ENCODE measurements at regions not wholly inside any gene's neighbourhood (a gene's known extent, or its start where the extent isn't known, plus 50 kb on each side); places are given as distances from the start of the nearest gene placed in this dataset.

GRCh38 chr2:34578641-34579040, 979.5 kb upstream of the FAM98A start:
- TF ChIP-seq CTCF (conservative IDR thresholded peaks at IDR 0.05; ENCODE audit: low read depth, low read length) (no peak), EZH2 (IDR thresholded peaks at IDR 0.05; ENCODE audit: borderline replicate concordance, low read depth, low read length, poor library complexity, severe bottlenecking) (no peak)
